Kidney epithelial cell (primary cell): ENCODE measurements at regions not wholly inside any gene's neighbourhood (a gene's known extent, or its start where the extent isn't known, plus 50 kb on each side); places are given as distances from the start of the nearest gene placed in this dataset.

Source experiments
- DNase-seq: peaks from one replicate; pipeline ENCODE4 v3.0.0-alpha.2; 2010; ENCODE audit warnings: low read depth
- H3K27me3 ChIP-seq: 2 replicates; pipeline ENCODE4 v1.6.0; 2011; ENCODE audit warnings: low read length; ENCODE audit not compliant: control insufficient read depth, insufficient read depth
- H3K36me3 ChIP-seq: 2 replicates; pipeline ENCODE4 v1.5.1; 2011; ENCODE audit warnings: low read length; ENCODE audit not compliant: control insufficient read depth, insufficient read depth
- H3K4me3 ChIP-seq: 2 replicates; pipeline ENCODE4 v1.5.1; 2011; ENCODE audit warnings: low read depth, mild to moderate bottlenecking, control low read depth, low read length
- TF ChIP-seq, protein P1 (sequence below): IDR thresholded peaks from 2 replicates; pipeline ENCODE4 v1.5.1; 2011; ENCODE audit warnings: mild to moderate bottlenecking, moderate library complexity, low read length, control low read depth, inconsistent platforms; ENCODE audit not compliant: insufficient read depth, poor library complexity, severe bottlenecking

DNA sequence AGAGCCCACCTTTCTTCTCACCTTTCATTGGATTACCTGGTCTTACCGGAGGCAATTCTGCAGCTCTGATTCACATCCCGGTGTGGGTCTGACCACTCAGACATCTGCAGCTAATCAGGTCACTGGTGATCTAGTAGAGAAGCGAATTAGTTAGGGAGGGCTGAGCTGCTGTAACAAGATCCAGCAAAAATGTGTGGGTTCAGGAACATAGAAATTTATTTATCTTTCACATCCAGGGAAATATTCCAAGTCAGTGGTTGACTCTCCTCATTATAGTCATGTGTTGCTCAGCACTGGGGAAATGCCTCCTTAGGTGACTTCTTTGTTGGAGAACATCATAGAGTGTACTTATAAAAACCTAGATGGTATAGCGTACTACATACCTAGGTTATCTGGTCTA, 218.7 kb upstream of the PELI2 start:
- no peaks in the 10 kb centered on the region for H3K27me3 ChIP-seq
- no peak for DNase-seq
- no peak overlapping the region for H3K4me3 ChIP-seq
- TF ChIP-seq, protein P1, sequence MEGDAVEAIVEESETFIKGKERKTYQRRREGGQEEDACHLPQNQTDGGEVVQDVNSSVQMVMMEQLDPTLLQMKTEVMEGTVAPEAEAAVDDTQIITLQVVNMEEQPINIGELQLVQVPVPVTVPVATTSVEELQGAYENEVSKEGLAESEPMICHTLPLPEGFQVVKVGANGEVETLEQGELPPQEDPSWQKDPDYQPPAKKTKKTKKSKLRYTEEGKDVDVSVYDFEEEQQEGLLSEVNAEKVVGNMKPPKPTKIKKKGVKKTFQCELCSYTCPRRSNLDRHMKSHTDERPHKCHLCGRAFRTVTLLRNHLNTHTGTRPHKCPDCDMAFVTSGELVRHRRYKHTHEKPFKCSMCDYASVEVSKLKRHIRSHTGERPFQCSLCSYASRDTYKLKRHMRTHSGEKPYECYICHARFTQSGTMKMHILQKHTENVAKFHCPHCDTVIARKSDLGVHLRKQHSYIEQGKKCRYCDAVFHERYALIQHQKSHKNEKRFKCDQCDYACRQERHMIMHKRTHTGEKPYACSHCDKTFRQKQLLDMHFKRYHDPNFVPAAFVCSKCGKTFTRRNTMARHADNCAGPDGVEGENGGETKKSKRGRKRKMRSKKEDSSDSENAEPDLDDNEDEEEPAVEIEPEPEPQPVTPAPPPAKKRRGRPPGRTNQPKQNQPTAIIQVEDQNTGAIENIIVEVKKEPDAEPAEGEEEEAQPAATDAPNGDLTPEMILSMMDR, result no peak
- no peaks in the 10 kb centered on the region for H3K36me3 ChIP-seq

DNA sequence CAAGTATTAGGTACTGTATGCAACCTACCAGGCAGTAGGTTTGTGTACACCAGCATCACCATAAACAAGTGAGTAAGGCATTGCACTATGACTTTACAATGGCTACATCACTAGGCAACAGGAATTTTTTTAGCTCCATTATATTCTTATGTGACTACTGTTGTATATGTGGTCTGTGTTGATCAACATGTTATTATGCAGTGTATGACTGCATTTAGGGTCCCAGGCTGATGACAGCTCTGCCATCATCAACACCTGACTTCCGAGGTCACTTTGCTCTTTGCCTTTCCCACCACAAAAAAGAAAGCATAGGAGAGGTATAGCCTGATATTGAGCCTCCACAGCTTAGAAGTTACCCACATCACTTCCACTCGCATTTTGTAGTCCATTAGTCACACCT, 217.5 kb upstream of the PELI2 start:
- no peak for DNase-seq
- Histone ChIP-seq H3K4me3 (no peak overlapping the region), H3K27me3 (no peaks in the 10 kb centered on the region), H3K36me3 (no peaks in the 10 kb centered on the region)
- TF ChIP-seq, protein P1, result no peak

DNA sequence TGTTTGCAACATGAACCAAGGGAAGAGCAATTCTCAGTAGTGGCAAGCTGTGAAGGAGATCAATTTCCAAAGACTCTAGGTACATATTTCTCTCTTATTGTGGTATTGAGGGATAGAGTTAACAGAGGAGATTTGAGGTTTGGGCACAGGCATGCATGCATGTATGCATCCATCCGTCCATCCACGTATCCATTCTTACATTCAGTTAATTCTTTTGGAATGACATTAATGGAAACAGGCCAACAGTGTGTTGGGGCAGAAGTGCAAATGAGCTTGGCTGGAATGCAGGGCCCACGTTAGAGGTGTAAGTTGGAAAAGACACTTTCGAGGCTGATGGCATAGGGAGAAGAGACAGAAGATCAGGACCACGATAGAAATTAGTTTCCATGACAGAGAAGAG, 216.9 kb upstream of the PELI2 start:
- H3K4me3 ChIP-seq, result no peak overlapping the region
- no peaks in the 10 kb centered on the region for H3K36me3 ChIP-seq
- TF ChIP-seq, protein P1, result no peak
- no peak for DNase-seq
- H3K27me3 ChIP-seq, result no peaks in the 10 kb centered on the region

DNA sequence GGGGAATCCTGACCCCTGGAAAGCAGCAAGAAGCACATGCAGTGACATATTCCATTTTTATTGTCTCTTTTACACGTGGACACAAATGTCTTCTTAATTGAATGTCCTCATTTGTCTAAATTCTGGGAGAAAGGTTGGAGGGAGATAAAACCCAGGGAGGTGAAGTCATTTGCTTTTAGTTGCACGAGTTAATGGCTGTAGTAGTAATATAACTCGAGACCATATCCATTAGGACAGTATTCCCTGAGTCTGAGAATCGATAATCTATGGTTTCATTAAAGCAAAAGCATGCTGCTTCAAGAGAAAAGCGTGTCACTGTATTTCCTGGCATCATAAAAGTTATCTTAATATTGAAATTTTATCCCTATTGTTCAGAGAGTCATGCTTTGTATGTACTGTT, 216.0 kb upstream of the PELI2 start:
- no peak for DNase-seq
- TF ChIP-seq, protein P1, result no peak
- Histone ChIP-seq H3K36me3 (no peaks in the 10 kb centered on the region), H3K4me3 (no peak overlapping the region), H3K27me3 (no peaks in the 10 kb centered on the region)

DNA sequence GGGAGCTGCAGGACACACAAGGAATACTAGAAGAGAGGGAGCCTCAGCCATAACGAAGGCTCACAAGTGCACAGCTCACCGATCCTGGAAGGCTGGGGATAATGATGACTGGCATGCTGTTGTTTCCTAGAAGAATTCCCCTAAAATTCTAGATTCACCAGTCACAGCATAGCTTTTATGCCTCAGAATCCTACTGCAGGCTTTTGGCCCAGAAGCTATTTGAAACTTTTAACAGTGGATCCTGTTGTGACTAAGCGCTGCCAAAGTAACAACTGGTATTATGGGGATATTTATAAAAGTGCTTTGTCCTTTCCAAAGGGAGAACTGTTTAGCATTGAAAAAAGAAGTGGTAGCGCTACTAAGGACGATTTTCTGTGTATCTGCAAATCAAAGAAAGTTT, 214.1 kb upstream of the PELI2 start:
- no peak for DNase-seq
- H3K27me3 ChIP-seq, result no peaks in the 10 kb centered on the region
- no peak overlapping the region for H3K4me3 ChIP-seq
- TF ChIP-seq, protein P1, result no peak
- H3K36me3 ChIP-seq, result no peaks in the 10 kb centered on the region

- DNase-seq, result no peak
- Histone ChIP-seq H3K4me3 (no peak overlapping the region), H3K36me3 (no peaks in the 10 kb centered on the region), H3K27me3 (no peaks in the 10 kb centered on the region)
- TF ChIP-seq, protein P1, result no peak
These were observed 210.1 kb upstream of the PELI2 start for GRCh38 chr14:55908106-55908505.
